ENCODE measurements at regions not wholly inside any gene's neighbourhood (a gene's known extent, or its start where the extent isn't known, plus 50 kb on each side); places are given as distances from the start of the nearest gene placed in this dataset.

- TF ChIP-seq, protein P1, sequence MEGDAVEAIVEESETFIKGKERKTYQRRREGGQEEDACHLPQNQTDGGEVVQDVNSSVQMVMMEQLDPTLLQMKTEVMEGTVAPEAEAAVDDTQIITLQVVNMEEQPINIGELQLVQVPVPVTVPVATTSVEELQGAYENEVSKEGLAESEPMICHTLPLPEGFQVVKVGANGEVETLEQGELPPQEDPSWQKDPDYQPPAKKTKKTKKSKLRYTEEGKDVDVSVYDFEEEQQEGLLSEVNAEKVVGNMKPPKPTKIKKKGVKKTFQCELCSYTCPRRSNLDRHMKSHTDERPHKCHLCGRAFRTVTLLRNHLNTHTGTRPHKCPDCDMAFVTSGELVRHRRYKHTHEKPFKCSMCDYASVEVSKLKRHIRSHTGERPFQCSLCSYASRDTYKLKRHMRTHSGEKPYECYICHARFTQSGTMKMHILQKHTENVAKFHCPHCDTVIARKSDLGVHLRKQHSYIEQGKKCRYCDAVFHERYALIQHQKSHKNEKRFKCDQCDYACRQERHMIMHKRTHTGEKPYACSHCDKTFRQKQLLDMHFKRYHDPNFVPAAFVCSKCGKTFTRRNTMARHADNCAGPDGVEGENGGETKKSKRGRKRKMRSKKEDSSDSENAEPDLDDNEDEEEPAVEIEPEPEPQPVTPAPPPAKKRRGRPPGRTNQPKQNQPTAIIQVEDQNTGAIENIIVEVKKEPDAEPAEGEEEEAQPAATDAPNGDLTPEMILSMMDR (IDR thresholded peaks at IDR 0.05; ENCODE audit: insufficient read depth, low read depth, low read length) = no peak
- no peak for TF ChIP-seq EZH2 (IDR thresholded peaks at IDR 0.05; ENCODE audit: insufficient read depth, low read length)
Observed at GRCh38 chr21:15445327-15445726, 284.5 kb upstream of the USP25 start.

All from astrocyte (in vitro differentiated cells and primary cell).